NB4 (cell line): ENCODE measurements at regions not wholly inside any gene's neighbourhood (a gene's known extent, or its start where the extent isn't known, plus 50 kb on each side); places are given as distances from the start of the nearest gene placed in this dataset.

Experiments
- POLR2A ChIP-seq: IDR thresholded peaks from 2 replicates; pipeline ENCODE4 v1.6.1; 2011; ENCODE audit warnings: mild to moderate bottlenecking; ENCODE audit not compliant: insufficient read length; ENCODE audit errors: extremely low read depth
- TF ChIP-seq, protein P1 (sequence below): IDR thresholded peaks from one replicate; pipeline ENCODE4 v1.5.1; 2012; ENCODE audit warnings: low read depth, low read length

DNA sequence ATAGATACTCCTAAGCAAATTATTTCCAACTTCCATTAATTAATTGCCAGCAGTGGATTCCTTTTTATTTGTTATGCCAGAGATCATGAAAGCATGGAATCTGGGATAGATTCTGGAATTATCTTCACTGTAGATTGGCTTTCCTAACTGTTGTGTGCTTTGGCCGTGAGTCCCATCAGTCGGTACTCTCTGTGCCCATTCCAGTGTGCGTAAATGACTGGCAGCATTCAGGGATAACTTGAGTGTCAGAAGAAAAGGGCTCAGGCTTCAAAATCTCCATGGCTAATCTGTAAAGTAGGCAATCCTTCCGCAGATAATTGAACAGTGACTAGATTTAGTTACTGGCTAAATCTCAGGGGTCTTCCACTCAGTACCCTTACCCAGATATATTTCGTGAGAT lies 76.8 kb upstream of the TMEM164 start:
- TF ChIP-seq, protein P1, sequence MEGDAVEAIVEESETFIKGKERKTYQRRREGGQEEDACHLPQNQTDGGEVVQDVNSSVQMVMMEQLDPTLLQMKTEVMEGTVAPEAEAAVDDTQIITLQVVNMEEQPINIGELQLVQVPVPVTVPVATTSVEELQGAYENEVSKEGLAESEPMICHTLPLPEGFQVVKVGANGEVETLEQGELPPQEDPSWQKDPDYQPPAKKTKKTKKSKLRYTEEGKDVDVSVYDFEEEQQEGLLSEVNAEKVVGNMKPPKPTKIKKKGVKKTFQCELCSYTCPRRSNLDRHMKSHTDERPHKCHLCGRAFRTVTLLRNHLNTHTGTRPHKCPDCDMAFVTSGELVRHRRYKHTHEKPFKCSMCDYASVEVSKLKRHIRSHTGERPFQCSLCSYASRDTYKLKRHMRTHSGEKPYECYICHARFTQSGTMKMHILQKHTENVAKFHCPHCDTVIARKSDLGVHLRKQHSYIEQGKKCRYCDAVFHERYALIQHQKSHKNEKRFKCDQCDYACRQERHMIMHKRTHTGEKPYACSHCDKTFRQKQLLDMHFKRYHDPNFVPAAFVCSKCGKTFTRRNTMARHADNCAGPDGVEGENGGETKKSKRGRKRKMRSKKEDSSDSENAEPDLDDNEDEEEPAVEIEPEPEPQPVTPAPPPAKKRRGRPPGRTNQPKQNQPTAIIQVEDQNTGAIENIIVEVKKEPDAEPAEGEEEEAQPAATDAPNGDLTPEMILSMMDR = no peak
- no peak for TF ChIP-seq POLR2A
